ENCODE measurements at regions not wholly inside any gene's neighbourhood (a gene's known extent, or its start where the extent isn't known, plus 50 kb on each side); places are given as distances from the start of the nearest gene placed in this dataset.

DNA sequence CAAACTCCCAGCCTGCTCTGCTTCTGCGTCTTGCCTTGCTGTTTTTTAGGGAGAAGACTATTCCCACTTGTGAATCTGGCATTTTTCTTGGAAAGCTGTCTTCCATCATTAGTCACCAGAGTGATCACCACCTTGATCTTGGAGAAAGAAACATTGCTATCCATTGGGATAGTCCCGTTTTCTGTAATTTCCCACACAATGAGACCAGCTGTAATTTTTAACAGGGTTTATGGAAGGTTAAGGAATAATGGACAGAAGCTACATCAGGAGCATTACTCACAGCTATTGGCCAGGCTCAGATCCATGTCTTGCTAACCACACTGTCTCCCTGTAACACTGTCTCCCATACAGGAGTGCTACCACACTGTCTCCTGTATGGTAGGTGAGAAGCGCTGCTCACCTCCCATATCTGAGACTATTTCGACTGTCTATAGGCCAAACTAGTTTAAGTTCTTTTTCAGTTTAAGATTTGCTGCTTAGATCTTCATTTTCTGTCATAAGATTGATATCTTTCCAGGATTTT is 523.0 kb downstream of the SPRY1 start:
- DNase-seq (ENCODE audit: low spot score): no peak
- H3K27ac ChIP-seq: no peak overlapping the region
- TF ChIP-seq, protein P1, sequence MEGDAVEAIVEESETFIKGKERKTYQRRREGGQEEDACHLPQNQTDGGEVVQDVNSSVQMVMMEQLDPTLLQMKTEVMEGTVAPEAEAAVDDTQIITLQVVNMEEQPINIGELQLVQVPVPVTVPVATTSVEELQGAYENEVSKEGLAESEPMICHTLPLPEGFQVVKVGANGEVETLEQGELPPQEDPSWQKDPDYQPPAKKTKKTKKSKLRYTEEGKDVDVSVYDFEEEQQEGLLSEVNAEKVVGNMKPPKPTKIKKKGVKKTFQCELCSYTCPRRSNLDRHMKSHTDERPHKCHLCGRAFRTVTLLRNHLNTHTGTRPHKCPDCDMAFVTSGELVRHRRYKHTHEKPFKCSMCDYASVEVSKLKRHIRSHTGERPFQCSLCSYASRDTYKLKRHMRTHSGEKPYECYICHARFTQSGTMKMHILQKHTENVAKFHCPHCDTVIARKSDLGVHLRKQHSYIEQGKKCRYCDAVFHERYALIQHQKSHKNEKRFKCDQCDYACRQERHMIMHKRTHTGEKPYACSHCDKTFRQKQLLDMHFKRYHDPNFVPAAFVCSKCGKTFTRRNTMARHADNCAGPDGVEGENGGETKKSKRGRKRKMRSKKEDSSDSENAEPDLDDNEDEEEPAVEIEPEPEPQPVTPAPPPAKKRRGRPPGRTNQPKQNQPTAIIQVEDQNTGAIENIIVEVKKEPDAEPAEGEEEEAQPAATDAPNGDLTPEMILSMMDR (IDR thresholded peaks at IDR 0.05): no peak

DNA sequence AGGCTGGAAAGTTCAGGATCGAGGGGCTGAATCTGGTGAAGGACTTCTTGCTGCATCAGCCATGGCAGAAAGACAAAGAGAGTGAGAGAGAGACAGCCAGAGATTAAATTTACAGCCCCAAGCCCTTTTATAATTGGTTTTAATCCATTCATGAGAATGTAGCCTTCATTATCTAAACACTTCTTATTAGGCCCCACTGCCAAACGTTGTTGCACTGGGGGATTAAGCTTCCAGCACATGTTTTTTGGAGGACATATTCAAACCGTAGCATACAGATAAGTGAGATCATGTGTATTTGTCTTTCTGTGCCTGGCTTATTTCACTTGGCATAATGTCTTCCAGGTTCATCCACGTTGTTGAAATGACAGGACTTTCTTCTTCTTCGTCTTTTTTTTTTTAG is 524.7 kb downstream of the SPRY1 start:
- DNase-seq (ENCODE audit: low spot score): no peak
- TF ChIP-seq, protein P1 (IDR thresholded peaks at IDR 0.05): no peak
- Histone ChIP-seq H3K4me3 (no peak overlapping the region), H3K27ac (no peak overlapping the region)

More for the DNA sequence above, 523.0 kb downstream of the SPRY1 start:
- H3K4me3 ChIP-seq: no peak overlapping the region

DNA sequence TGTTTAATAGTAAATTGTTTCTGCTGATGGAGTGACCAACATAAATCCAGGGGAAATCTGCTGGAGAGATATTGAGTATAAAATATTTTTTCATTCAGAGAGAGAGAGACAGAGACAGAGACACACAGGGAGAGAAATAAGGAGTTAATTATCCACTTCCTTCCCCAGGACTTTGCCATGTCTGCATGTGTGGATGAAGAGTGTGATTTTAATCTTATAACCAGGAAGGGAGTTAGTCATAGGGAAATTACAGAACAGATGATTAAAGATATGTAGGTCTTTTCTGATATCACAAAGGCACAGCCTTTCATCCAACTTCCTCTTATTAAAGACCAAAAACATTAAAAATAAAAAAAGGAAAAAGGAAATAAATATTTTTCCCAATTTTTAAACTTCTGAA is 526.3 kb downstream of the SPRY1 start:
- Histone ChIP-seq H3K4me3 (no peak overlapping the region), H3K27ac (no peak overlapping the region)
- DNase-seq (ENCODE audit: low spot score): no peak
- TF ChIP-seq, protein P1 (IDR thresholded peaks at IDR 0.05): no peak

DNA sequence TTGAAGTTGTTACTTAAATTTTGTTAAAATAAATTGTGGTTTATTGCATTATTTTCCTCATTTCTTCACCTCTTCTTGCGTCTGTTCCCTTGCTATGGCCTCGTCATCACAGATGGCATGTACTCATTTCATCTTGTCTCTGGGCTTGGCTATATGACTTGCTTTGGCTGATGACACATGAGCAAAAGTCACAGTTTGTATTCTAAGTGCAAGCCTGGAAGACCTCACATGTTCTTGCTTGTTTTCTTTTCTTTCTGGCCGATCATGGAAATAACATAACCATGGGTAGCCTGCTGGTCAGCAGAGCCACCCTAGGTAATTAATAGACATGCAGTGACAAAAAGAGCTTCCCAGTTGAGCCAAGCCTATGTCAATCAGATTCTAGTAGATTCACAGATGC is 527.9 kb downstream of the SPRY1 start:
- H3K27ac ChIP-seq: no peak overlapping the region
- TF ChIP-seq, protein P1 (IDR thresholded peaks at IDR 0.05): no peak
- no peak for DNase-seq (ENCODE audit: low spot score)
- no peak overlapping the region for H3K4me3 ChIP-seq

DNA sequence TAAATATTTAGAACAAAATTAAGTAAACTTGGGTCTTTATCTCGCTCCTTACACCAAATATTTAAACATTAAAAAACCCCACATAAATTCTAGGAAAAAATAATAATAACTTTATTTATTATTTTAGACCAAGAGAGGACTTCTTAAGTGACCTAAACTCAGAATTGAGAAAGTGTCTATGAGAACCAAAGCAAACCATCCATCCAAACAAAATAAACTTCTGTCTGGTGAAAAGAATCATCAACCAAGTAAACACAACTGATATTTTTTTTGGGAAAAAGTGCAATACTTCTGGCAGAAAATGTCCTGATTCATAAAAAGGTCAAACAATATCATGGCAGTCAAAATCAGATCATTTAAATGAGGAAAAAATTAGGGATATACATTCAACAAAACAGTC is 533.0 kb downstream of the SPRY1 start:
- no peak for DNase-seq (ENCODE audit: low spot score)
- Histone ChIP-seq H3K4me3 (no peak overlapping the region), H3K27ac (no peak overlapping the region)
- TF ChIP-seq, protein P1 (IDR thresholded peaks at IDR 0.05): no peak

DNA sequence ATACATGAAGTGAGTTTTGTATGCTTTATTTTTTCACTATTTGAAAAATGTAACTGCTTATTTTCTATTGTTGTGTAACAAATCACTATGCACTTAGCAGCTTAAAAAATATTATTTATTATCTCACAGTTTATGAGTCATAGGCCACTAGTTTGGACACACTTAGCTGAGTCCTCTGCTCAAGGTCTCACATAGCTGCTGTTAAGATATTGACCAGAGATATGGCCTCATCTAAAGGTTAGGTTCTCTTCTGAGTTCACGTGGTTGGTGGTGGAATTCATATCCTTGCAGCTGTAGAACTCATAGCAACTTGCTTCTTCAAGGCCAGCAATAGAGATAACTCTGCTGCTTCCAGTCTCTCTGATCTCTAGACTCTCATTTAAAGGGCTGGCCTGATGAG is 534.4 kb downstream of the SPRY1 start:
- H3K27ac ChIP-seq: no peak overlapping the region
- no peak overlapping the region for H3K4me3 ChIP-seq
- no peak for DNase-seq (ENCODE audit: low spot score)
- TF ChIP-seq, protein P1 (IDR thresholded peaks at IDR 0.05): no peak

DNA sequence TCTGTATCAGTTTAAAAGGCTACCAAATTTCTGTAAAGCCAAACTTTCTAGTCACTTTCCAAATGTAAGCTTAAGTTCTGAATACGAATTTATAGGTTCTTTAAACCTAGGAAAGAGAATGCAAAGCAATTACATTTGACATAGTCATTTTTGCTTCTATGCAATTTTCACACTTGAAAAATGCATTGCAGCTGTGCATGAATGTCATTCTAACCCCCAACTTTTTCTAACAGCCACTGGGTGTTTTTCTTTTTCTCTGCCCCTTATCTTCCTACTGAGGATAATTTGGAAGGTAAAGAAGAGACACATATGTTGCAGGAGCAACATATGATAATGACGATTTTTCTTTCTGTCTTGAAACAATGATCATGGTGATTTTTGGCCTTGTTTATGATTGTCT is 537.5 kb downstream of the SPRY1 start:
- no peak for DNase-seq (ENCODE audit: low spot score)
- Histone ChIP-seq H3K4me3 (no peak overlapping the region), H3K27ac (no peak overlapping the region)
- TF ChIP-seq, protein P1 (IDR thresholded peaks at IDR 0.05): no peak

Measured in coronary artery (tissue), 2 donors.